ENCODE measurements at regions not wholly inside any gene's neighbourhood (a gene's known extent, or its start where the extent isn't known, plus 50 kb on each side); places are given as distances from the start of the nearest gene placed in this dataset.

- Histone ChIP-seq H3K4me3 (ENCODE audit: low read depth, low read length) (no peak overlapping the region), H3K27me3 (ENCODE audit: control insufficient read depth, insufficient read depth, low read length) (peaks cover 18% of the 10 kb centered on the region), H3K9me3 (ENCODE audit: control insufficient read depth, insufficient read depth, low read length) (no peaks in the 10 kb centered on the region; the same call in 1 of the 2 replicates), H3K27ac (ENCODE audit: low read depth, low read length) (no peak overlapping the region)
- no peak for TF ChIP-seq CTCF (IDR thresholded peaks at IDR 0.05; ENCODE audit: low read depth, low read length)
- ChIA-PET POLR2A (no interaction called here), CTCF (no interaction called here)
- no peak for DNase-seq (ENCODE audit: low read depth, low spot score)
These were observed 204.4 kb upstream of the LHX5 start for GRCh38 chr12:113676117-113676516.

- no peak for DNase-seq (ENCODE audit: low read depth, low spot score)
- CTCF ChIA-PET: no interaction called here
- TF ChIP-seq CTCF (IDR thresholded peaks at IDR 0.05; ENCODE audit: low read depth, low read length): no peak
- Histone ChIP-seq H3K9me3 (ENCODE audit: control insufficient read depth, insufficient read depth, low read length) (no peaks in the 10 kb centered on the region; the same call in 1 of the 2 replicates), H3K27me3 (ENCODE audit: control insufficient read depth, insufficient read depth, low read length) (peaks cover 24% of the 10 kb centered on the region), H3K27ac (ENCODE audit: low read depth, low read length) (no peak overlapping the region), H3K4me3 (ENCODE audit: low read depth, low read length) (no peak overlapping the region)
- POLR2A ChIA-PET: no interaction called here
These were observed 203.3 kb upstream of the LHX5 start for GRCh38 chr12:113674996-113675395.

GRCh38 chr12:113674302-113674701 is 202.6 kb upstream of the LHX5 start:
- POLR2A ChIA-PET: no interaction called here
- CTCF ChIA-PET: no interaction called here
- Histone ChIP-seq H3K27me3 (ENCODE audit: control insufficient read depth, insufficient read depth, low read length) (peaks cover 27% of the 10 kb centered on the region), H3K27ac (ENCODE audit: low read depth, low read length) (no peak overlapping the region), H3K9me3 (ENCODE audit: control insufficient read depth, insufficient read depth, low read length) (no peaks in the 10 kb centered on the region; the same call in 1 of the 2 replicates), H3K4me3 (ENCODE audit: low read depth, low read length) (no peak overlapping the region)
- no peak for TF ChIP-seq CTCF (IDR thresholded peaks at IDR 0.05; ENCODE audit: low read depth, low read length)
- DNase-seq (ENCODE audit: low read depth, low spot score): no peak

- no peaks in the 10 kb centered on the region; the same call in 1 of the 2 replicates for H3K9me3 ChIP-seq (ENCODE audit: control insufficient read depth, insufficient read depth, low read length)
- no peak for TF ChIP-seq CTCF (IDR thresholded peaks at IDR 0.05; ENCODE audit: low read depth, low read length)
- ChIA-PET CTCF (interaction anchor here (0.7 to 1.0 kb wide), 2 partner anchors 235 to 248 kb away, joined by 3 to 5 read pairs; no protein-coding TSS in a partner anchor), POLR2A (no interaction called here)
- no peak overlapping the region for H3K27ac ChIP-seq (ENCODE audit: low read depth, low read length)
- no peak overlapping the region for H3K4me3 ChIP-seq (ENCODE audit: low read depth, low read length)
- H3K27me3 ChIP-seq (ENCODE audit: control insufficient read depth, insufficient read depth, low read length): peaks cover 27% of the 10 kb centered on the region
- DNase-seq (ENCODE audit: low read depth, low spot score): no peak
These were observed 202.0 kb upstream of the LHX5 start for GRCh38 chr12:113673458-113674238.

- Histone ChIP-seq H3K9me3 (ENCODE audit: control insufficient read depth, insufficient read depth, low read length) (no peaks in the 10 kb centered on the region; the same call in 1 of the 2 replicates), H3K4me3 (ENCODE audit: low read depth, low read length) (no peak overlapping the region), H3K27ac (ENCODE audit: low read depth, low read length) (no peak overlapping the region), H3K27me3 (ENCODE audit: control insufficient read depth, insufficient read depth, low read length) (peaks cover 25% of the 10 kb centered on the region)
- no peak for DNase-seq (ENCODE audit: low read depth, low spot score)
- CTCF ChIA-PET: no interaction called here
- no peak for TF ChIP-seq CTCF (IDR thresholded peaks at IDR 0.05; ENCODE audit: low read depth, low read length)
- POLR2A ChIA-PET: no interaction called here
These were observed 199.1 kb upstream of the LHX5 start for GRCh38 chr12:113670742-113671141.

Measured in AG04450 (cell line).